ENCODE measurements at regions not wholly inside any gene's neighbourhood (a gene's known extent, or its start where the extent isn't known, plus 50 kb on each side); places are given as distances from the start of the nearest gene placed in this dataset.

DNA sequence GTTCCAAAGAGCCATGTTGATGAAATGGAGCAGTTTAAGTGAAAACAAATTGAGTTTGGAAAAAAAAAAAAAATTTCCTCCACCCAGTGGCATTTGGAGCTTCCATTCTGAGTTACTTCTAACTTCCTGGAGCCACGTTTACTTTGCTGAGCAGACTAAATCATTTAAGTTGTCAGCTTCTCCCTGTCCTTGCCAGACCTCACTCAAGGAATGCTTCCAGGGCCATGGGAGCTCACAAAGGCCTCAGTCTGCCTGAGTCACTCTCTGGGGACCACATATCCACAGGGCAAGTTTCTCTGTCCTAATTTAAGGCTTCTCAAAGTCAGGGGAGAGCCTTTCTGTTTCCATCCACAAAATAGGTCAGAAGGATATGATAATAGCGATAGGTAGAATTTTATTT lies 210.3 kb upstream of the TNC start (continued):
- TF ChIP-seq, protein P1, sequence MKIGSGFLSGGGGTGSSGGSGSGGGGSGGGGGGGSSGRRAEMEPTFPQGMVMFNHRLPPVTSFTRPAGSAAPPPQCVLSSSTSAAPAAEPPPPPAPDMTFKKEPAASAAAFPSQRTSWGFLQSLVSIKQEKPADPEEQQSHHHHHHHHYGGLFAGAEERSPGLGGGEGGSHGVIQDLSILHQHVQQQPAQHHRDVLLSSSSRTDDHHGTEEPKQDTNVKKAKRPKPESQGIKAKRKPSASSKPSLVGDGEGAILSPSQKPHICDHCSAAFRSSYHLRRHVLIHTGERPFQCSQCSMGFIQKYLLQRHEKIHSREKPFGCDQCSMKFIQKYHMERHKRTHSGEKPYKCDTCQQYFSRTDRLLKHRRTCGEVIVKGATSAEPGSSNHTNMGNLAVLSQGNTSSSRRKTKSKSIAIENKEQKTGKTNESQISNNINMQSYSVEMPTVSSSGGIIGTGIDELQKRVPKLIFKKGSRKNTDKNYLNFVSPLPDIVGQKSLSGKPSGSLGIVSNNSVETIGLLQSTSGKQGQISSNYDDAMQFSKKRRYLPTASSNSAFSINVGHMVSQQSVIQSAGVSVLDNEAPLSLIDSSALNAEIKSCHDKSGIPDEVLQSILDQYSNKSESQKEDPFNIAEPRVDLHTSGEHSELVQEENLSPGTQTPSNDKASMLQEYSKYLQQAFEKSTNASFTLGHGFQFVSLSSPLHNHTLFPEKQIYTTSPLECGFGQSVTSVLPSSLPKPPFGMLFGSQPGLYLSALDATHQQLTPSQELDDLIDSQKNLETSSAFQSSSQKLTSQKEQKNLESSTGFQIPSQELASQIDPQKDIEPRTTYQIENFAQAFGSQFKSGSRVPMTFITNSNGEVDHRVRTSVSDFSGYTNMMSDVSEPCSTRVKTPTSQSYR (CRISPR knock-in tag; IDR thresholded peaks at IDR 0.05; ENCODE audit: borderline replicate concordance): no peak
- TF ChIP-seq ZNF280D (CRISPR knock-in tag; IDR thresholded peaks at IDR 0.05): no peak
- no peak for TF ChIP-seq ZNF142 (CRISPR knock-in tag; IDR thresholded peaks at IDR 0.05)
- TF ChIP-seq, protein P2, sequence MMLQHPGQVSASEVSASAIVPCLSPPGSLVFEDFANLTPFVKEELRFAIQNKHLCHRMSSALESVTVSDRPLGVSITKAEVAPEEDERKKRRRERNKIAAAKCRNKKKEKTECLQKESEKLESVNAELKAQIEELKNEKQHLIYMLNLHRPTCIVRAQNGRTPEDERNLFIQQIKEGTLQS (CRISPR knock-in tag; IDR thresholded peaks at IDR 0.05): no peak
- TF ChIP-seq, protein P3, sequence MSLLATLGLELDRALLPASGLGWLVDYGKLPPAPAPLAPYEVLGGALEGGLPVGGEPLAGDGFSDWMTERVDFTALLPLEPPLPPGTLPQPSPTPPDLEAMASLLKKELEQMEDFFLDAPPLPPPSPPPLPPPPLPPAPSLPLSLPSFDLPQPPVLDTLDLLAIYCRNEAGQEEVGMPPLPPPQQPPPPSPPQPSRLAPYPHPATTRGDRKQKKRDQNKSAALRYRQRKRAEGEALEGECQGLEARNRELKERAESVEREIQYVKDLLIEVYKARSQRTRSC (CRISPR knock-in tag; IDR thresholded peaks at IDR 0.05; ENCODE audit: low read depth): no peak
- TF ChIP-seq, protein P4, sequence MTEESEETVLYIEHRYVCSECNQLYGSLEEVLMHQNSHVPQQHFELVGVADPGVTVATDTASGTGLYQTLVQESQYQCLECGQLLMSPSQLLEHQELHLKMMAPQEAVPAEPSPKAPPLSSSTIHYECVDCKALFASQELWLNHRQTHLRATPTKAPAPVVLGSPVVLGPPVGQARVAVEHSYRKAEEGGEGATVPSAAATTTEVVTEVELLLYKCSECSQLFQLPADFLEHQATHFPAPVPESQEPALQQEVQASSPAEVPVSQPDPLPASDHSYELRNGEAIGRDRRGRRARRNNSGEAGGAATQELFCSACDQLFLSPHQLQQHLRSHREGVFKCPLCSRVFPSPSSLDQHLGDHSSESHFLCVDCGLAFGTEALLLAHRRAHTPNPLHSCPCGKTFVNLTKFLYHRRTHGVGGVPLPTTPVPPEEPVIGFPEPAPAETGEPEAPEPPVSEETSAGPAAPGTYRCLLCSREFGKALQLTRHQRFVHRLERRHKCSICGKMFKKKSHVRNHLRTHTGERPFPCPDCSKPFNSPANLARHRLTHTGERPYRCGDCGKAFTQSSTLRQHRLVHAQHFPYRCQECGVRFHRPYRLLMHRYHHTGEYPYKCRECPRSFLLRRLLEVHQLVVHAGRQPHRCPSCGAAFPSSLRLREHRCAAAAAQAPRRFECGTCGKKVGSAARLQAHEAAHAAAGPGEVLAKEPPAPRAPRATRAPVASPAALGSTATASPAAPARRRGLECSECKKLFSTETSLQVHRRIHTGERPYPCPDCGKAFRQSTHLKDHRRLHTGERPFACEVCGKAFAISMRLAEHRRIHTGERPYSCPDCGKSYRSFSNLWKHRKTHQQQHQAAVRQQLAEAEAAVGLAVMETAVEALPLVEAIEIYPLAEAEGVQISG (CRISPR knock-in tag; IDR thresholded peaks at IDR 0.05): no peak
- TF ChIP-seq, protein P5, sequence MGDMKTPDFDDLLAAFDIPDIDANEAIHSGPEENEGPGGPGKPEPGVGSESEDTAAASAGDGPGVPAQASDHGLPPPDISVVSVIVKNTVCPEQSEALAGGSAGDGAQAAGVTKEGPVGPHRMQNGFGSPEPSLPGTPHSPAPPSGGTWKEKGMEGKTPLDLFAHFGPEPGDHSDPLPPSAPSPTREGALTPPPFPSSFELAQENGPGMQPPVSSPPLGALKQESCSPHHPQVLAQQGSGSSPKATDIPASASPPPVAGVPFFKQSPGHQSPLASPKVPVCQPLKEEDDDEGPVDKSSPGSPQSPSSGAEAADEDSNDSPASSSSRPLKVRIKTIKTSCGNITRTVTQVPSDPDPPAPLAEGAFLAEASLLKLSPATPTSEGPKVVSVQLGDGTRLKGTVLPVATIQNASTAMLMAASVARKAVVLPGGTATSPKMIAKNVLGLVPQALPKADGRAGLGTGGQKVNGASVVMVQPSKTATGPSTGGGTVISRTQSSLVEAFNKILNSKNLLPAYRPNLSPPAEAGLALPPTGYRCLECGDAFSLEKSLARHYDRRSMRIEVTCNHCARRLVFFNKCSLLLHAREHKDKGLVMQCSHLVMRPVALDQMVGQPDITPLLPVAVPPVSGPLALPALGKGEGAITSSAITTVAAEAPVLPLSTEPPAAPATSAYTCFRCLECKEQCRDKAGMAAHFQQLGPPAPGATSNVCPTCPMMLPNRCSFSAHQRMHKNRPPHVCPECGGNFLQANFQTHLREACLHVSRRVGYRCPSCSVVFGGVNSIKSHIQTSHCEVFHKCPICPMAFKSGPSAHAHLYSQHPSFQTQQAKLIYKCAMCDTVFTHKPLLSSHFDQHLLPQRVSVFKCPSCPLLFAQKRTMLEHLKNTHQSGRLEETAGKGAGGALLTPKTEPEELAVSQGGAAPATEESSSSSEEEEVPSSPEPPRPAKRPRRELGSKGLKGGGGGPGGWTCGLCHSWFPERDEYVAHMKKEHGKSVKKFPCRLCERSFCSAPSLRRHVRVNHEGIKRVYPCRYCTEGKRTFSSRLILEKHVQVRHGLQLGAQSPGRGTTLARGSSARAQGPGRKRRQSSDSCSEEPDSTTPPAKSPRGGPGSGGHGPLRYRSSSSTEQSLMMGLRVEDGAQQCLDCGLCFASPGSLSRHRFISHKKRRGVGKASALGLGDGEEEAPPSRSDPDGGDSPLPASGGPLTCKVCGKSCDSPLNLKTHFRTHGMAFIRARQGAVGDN (CRISPR knock-in tag; IDR thresholded peaks at IDR 0.05): no peak
